PC-9 (cell line): ENCODE measurements at regions not wholly inside any gene's neighbourhood (a gene's known extent, or its start where the extent isn't known, plus 50 kb on each side); places are given as distances from the start of the nearest gene placed in this dataset.

Experiments used
- BruUV-seq: library from RNA; stranded (reverse); fragments of 400-500 nt; replicated peaks from 2 replicates; lab custom pipeline; 2021; lab: Mats Ljungman, UMichigan
- CTCF ChIA-PET: fragments of 300-600 bp; sonication (Branson Sonifier 250); formaldehyde crosslinking; loops from one replicate; lab custom pipeline; 2022; ENCODE audit warnings: antibody characterized with exemption; lab: Charles Lee
- POLR2A ChIA-PET: fragments of 300-600 bp; sonication (Branson Sonifier 250); formaldehyde crosslinking; loops from one replicate; lab custom pipeline; 2022; ENCODE audit warnings: antibody characterized with exemption; ENCODE audit not compliant: unreplicated experiment; lab: Charles Lee
- DNase-seq, 2 experiments: peaks; one replicate each; pipeline versions ENCODE4 v3.0.0 to v3.0.0-alpha.2; 2015 to 2022; ENCODE audit warnings: mixed read lengths in 1 of 2
- H2AFZ ChIP-seq: fragments of 200-600 bp; sonication (generic); 2 replicates; pipeline ENCODE4 v1.8.1; 2017; ENCODE audit warnings: antibody characterized with exemption
- H3F3A ChIP-seq: fragments of 200-600 bp; sonication (generic); 2 replicates; pipeline ENCODE4 v1.8.1; 2017; ENCODE audit warnings: antibody characterized with exemption, mild to moderate bottlenecking, low read depth; ENCODE audit not compliant: insufficient read depth
- H3K27ac ChIP-seq: fragments of 200-600 bp; sonication (generic); 2 replicates; pipeline ENCODE4 v1.6.1; 2016; ENCODE audit warnings: mixed run types
- H3K27me3 ChIP-seq: fragments of 200-600 bp; sonication (generic); 2 replicates; pipeline ENCODE4 v1.6.1; 2016; ENCODE audit warnings: low read depth, mixed run types; ENCODE audit not compliant: insufficient read depth
- H3K36me3 ChIP-seq: fragments of 200-600 bp; sonication (generic); 2 replicates; pipeline ENCODE4 v1.6.1; 2016; ENCODE audit warnings: low read depth, mixed run types
- H3K4me1 ChIP-seq: fragments of 200-600 bp; sonication (generic); replicated peaks from 2 replicates; pipeline ENCODE4 v1.6.1; 2016; ENCODE audit warnings: mixed run types; ENCODE audit not compliant: insufficient read depth
- H3K4me2 ChIP-seq: fragments of 200-600 bp; sonication (generic); 2 replicates; pipeline ENCODE4 v1.6.1; 2017; ENCODE audit warnings: mixed run types
- H3K4me3 ChIP-seq: fragments of 200-600 bp; sonication (generic); 2 replicates; pipeline ENCODE4 v1.6.1; 2016; ENCODE audit warnings: mixed run types
- H3K79me2 ChIP-seq: fragments of 200-600 bp; sonication (generic); 2 replicates; pipeline ENCODE4 v1.6.1; 2017; ENCODE audit warnings: low read depth, mixed run types
- H3K9me2 ChIP-seq: fragments of 200-600 bp; sonication (generic); 2 replicates; pipeline ENCODE4 v1.8.1; 2017; ENCODE audit warnings: mild to moderate bottlenecking; ENCODE audit not compliant: insufficient read depth
- H3K9me3 ChIP-seq: fragments of 200-600 bp; sonication (generic); 2 replicates; pipeline ENCODE4 v1.8.1; 2016; ENCODE audit warnings: low read depth; ENCODE audit not compliant: insufficient read depth
- H4K20me1 ChIP-seq: fragments of 200-600 bp; sonication (generic); 2 replicates; pipeline ENCODE4 v1.8.1; 2017; ENCODE audit not compliant: insufficient read depth
- EZH2 ChIP-seq: fragments of 200-600 bp; sonication (generic); IDR thresholded peaks from 2 replicates; pipeline ENCODE4 v1.8.0; 2017; ENCODE audit warnings: antibody characterized with exemption, low read depth
- intact Hi-C: fragments of 100-400 bp; cut with micrococcal nuclease; formaldehyde crosslinking; loops from one replicate; pipeline ENCODE4 v1.10.0; 2022; ENCODE audit not compliant: unreplicated experiment
- TF ChIP-seq, protein P1 (sequence below): fragments of 200-600 bp; sonication (generic); conservative IDR thresholded peaks from 2 replicates; pipeline ENCODE4 v1.6.1; 2017; ENCODE audit warnings: mixed run types, antibody characterized with exemption, mild to moderate bottlenecking, moderate library complexity

DNA sequence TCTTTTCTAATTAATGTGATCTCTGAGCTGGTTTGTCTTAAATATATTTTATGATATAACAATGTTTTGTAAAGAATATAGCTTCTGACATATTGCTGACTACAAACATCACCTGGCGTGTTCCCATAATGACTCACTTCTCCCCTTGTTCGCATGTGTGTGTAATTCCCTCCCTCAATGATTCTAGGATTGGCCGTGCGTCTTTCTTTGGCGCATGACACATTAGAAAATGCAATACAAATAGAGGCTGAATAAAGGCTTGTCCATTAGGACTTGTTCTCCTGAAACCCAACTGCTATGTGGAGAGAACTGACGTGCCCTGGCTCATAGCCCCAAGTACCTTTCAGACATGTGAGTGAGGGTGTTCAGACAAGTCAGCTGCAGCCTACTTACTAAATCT lies 159.7 kb upstream of the CDH20 start:
- intact Hi-C loops: no loop called here
- Histone ChIP-seq H3K4me2 (no peak overlapping the region), H3K9me3 (no peaks in the 10 kb centered on the region), H3K79me2 (no peaks in the 10 kb centered on the region), H3K36me3 (no peaks in the 10 kb centered on the region), H3K27ac (no peak overlapping the region), H3K4me3 (no peak overlapping the region), H3K27me3 (no peaks in the 10 kb centered on the region), H3K4me1 (no peaks in the 10 kb centered on the region), H3F3A (no peaks in the 10 kb centered on the region), H2AFZ (no peak overlapping the region), H4K20me1 (no peaks in the 10 kb centered on the region), H3K9me2 (no peaks in the 10 kb centered on the region)
- ChIA-PET CTCF (no interaction called here), POLR2A (no interaction called here)
- BruUV-seq: no TSS peak
- TF ChIP-seq EZH2: no peak
- TF ChIP-seq, protein P1, sequence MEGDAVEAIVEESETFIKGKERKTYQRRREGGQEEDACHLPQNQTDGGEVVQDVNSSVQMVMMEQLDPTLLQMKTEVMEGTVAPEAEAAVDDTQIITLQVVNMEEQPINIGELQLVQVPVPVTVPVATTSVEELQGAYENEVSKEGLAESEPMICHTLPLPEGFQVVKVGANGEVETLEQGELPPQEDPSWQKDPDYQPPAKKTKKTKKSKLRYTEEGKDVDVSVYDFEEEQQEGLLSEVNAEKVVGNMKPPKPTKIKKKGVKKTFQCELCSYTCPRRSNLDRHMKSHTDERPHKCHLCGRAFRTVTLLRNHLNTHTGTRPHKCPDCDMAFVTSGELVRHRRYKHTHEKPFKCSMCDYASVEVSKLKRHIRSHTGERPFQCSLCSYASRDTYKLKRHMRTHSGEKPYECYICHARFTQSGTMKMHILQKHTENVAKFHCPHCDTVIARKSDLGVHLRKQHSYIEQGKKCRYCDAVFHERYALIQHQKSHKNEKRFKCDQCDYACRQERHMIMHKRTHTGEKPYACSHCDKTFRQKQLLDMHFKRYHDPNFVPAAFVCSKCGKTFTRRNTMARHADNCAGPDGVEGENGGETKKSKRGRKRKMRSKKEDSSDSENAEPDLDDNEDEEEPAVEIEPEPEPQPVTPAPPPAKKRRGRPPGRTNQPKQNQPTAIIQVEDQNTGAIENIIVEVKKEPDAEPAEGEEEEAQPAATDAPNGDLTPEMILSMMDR: no peak
- no peak for DNase-seq

DNA sequence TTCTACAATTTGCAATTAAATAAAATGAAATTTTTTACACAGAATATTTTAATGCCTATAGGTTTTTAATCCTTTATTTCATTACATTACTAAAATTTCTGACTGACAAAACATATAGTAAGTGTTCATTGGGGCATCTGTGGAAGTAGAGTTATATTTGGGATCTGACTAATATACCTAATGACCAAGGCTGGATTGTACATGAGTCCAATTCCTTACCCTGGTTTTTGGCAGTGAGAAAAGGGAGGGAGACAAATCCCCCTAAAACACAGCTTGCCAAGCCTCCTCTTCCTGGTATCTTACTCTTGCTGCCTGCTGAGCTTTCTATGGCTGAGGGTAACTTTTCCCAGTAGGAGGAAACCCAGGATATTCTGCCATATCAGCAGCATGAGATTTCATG lies 149.4 kb upstream of the CDH20 start:
- H3K27ac ChIP-seq: no peak overlapping the region
- H4K20me1 ChIP-seq: no peaks in the 10 kb centered on the region
- H3K36me3 ChIP-seq: no peaks in the 10 kb centered on the region
- no peaks in the 10 kb centered on the region for H3K79me2 ChIP-seq
- H3K27me3 ChIP-seq: no peaks in the 10 kb centered on the region
- H3K9me2 ChIP-seq: no peaks in the 10 kb centered on the region; the same call in 1 of the 2 replicates
- TF ChIP-seq, protein P1: no peak
- no peak for TF ChIP-seq EZH2
- ChIA-PET POLR2A (no interaction called here), CTCF (no interaction called here)
- no peak for DNase-seq
- no peak overlapping the region for H3K4me3 ChIP-seq
- H3K4me2 ChIP-seq: no peak overlapping the region
- intact Hi-C loops: no loop called here
- no peaks in the 10 kb centered on the region for H3K9me3 ChIP-seq
- BruUV-seq: no TSS peak
- no peak overlapping the region for H2AFZ ChIP-seq
- no peaks in the 10 kb centered on the region for H3F3A ChIP-seq
- no peaks in the 10 kb centered on the region for H3K4me1 ChIP-seq

DNA sequence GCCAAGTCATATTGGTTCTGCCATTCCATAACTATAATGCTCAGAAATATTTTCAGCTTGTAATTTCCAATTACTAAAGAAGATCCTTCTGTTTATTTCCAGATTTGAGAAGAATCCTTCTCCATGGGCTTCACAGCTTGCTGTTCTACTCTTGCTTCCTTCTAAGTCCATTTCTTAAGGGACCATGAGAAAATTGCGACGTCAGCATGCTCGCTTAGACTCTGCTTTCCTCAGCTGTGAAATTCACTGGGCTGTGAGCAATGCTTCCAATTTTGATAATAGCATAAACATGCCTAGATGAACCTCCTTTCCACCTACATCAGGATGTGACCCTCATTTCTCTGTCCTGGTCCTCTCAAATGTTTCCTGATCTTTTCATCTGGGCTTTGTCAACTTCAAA lies 145.3 kb upstream of the CDH20 start:
- CTCF ChIA-PET: no interaction called here
- no TSS peak for BruUV-seq

More for the DNA sequence above, 145.3 kb upstream of the CDH20 start:
- intact Hi-C loops: no loop called here
- Histone ChIP-seq H3K36me3 (no peaks in the 10 kb centered on the region), H3K79me2 (no peaks in the 10 kb centered on the region), H3K4me2 (no peak overlapping the region), H3K9me2 (no peaks in the 10 kb centered on the region), H4K20me1 (no peaks in the 10 kb centered on the region), H3K27ac (no peak overlapping the region), H3K4me1 (no peaks in the 10 kb centered on the region), H3K27me3 (no peaks in the 10 kb centered on the region), H2AFZ (no peak overlapping the region), H3K4me3 (no peak overlapping the region), H3F3A (no peaks in the 10 kb centered on the region), H3K9me3 (no peaks in the 10 kb centered on the region)
- POLR2A ChIA-PET: no interaction called here
- TF ChIP-seq, protein P1: no peak
- TF ChIP-seq EZH2: no peak
- no peak for DNase-seq
